ENCODE measurements at regions not wholly inside any gene's neighbourhood (a gene's known extent, or its start where the extent isn't known, plus 50 kb on each side); places are given as distances from the start of the nearest gene placed in this dataset.

DNA sequence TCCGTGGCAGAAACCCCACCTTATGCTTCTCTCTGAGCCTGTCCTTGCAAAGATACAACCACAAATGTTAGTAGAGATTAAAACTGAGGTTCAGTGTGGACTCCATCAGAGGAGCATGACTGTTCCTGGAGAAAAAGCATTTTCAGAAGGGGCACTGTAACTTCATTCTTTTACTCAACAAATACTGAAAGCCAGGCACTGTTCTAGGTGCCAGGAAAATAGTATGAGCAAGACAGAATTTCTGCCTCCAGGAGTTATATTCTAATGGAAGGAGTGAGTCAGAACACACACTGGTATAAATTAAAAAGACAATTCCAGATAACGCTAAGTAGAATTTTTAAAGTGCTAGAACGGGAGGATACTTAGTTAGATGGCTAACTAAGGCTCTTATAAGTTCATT lies 251.4 kb upstream of the GAS1 start:
- TF ChIP-seq, protein P1, sequence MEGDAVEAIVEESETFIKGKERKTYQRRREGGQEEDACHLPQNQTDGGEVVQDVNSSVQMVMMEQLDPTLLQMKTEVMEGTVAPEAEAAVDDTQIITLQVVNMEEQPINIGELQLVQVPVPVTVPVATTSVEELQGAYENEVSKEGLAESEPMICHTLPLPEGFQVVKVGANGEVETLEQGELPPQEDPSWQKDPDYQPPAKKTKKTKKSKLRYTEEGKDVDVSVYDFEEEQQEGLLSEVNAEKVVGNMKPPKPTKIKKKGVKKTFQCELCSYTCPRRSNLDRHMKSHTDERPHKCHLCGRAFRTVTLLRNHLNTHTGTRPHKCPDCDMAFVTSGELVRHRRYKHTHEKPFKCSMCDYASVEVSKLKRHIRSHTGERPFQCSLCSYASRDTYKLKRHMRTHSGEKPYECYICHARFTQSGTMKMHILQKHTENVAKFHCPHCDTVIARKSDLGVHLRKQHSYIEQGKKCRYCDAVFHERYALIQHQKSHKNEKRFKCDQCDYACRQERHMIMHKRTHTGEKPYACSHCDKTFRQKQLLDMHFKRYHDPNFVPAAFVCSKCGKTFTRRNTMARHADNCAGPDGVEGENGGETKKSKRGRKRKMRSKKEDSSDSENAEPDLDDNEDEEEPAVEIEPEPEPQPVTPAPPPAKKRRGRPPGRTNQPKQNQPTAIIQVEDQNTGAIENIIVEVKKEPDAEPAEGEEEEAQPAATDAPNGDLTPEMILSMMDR (conservative IDR thresholded peaks at IDR 0.05; ENCODE audit: low read length) = no peak
- no peak for TF ChIP-seq EZH2phosphoT487 (IDR thresholded peaks at IDR 0.05; ENCODE audit: borderline replicate concordance, low read depth, low read length)

Data from OCI-LY7 (cell line).